SK-N-SH (cell line): ENCODE measurements at regions not wholly inside any gene's neighbourhood (a gene's known extent, or its start where the extent isn't known, plus 50 kb on each side); places are given as distances from the start of the nearest gene placed in this dataset.

Experiments used
- CTCF ChIA-PET: fragments of 300-600, 350-600 bp; formaldehyde crosslinking; extraction: SDS; loops from one replicate; lab custom pipeline; 2021; lab: Yijun Ruan, JAX
- POLR2A ChIA-PET: fragments of 350-600 bp; sonication (Branson Sonifier 250); formaldehyde crosslinking; extraction: SDS; loops from one replicate; lab custom pipeline; 2020; ENCODE audit warnings: antibody characterized with exemption, inconsistent platforms; lab: Yijun Ruan, JAX
- DNase-seq: peaks from one replicate; pipeline ENCODE4 v3.0.0; 2012
- H2AFZ ChIP-seq: fragments of 200-600 bp; sonication (generic); 2 replicates; pipeline ENCODE4 v1.8.1; 2016; ENCODE audit warnings: antibody characterized with exemption, mild to moderate bottlenecking, low read depth
- H3F3A ChIP-seq: fragments of 200-600 bp; sonication (generic); replicated peaks from 2 replicates; pipeline ENCODE3; 2016; ENCODE audit warnings: antibody characterized with exemption, mild to moderate bottlenecking; ENCODE audit not compliant: insufficient read depth
- H3K27ac ChIP-seq, 2 experiments: fragments of 200-500 bp in 1 of 2; fragments of 200-600 bp in 1 of 2; sonication (Bioruptor generic) in 1 of 2; sonication (generic), shearing (Covaris generic) in 1 of 2; 2 replicates each; pipeline versions ENCODE4 v1.5.1 to v1.6.1; 2014 to 2016; ENCODE audit warnings: low read depth in 2 of 2, inconsistent platforms in 1 of 2, low read length in 1 of 2, mild to moderate bottlenecking in 1 of 2, mixed read lengths in 1 of 2
- H3K27me3 ChIP-seq: fragments of 200-600 bp; sonication (generic), shearing (Covaris generic); 2 replicates; pipeline ENCODE4 v1.6.1; 2016; ENCODE audit warnings: mixed run types; ENCODE audit not compliant: insufficient read depth
- H3K36me3 ChIP-seq, 2 experiments: fragments of 200-500 bp in 1 of 2; fragments of 200-600 bp in 1 of 2; sonication (Bioruptor generic) in 1 of 2; sonication (generic) in 1 of 2; replicated peaks in 1 of 2; 2 replicates each; pipeline versions ENCODE3 to v1.5.1; 2014 to 2016; ENCODE audit warnings: low read length in 1 of 2, mild to moderate bottlenecking in 1 of 2; ENCODE audit not compliant: insufficient read depth in 2 of 2, control insufficient read depth in 1 of 2
- H3K4me1 ChIP-seq, 2 experiments: fragments of 200-500 bp in 1 of 2; fragments of 200-600 bp in 1 of 2; sonication (Bioruptor generic) in 1 of 2; sonication (generic), shearing (Covaris generic) in 1 of 2; 2 replicates each; pipeline versions ENCODE4 v1.5.1 to v1.6.1; 2014 to 2016; ENCODE audit warnings: low read depth in 1 of 2, low read length in 1 of 2, mixed run types in 1 of 2; ENCODE audit not compliant: insufficient read depth in 2 of 2, control insufficient read depth in 1 of 2
- H3K4me2 ChIP-seq: fragments of 200-600 bp; sonication (generic), shearing (Covaris generic); 2 replicates; pipeline ENCODE4 v1.6.1; 2017; ENCODE audit warnings: mixed run types
- H3K4me3 ChIP-seq, 2 experiments: fragments of 200-500 bp in 1 of 2; fragments of 200-600 bp in 1 of 2; sonication (Bioruptor generic) in 1 of 2; sonication (generic), shearing (Covaris generic) in 1 of 2; 2 replicates each; pipeline versions ENCODE4 v1.5.1 to v1.8.1; 2014 to 2016; ENCODE audit warnings: low read depth in 2 of 2, inconsistent platforms in 1 of 2, low read length in 1 of 2, mild to moderate bottlenecking in 1 of 2, mixed read lengths in 1 of 2, moderate library complexity in 1 of 2
- H3K79me2 ChIP-seq: fragments of 200-600 bp; sonication (generic); 2 replicates; pipeline ENCODE4 v1.8.1; 2017; ENCODE audit warnings: mild to moderate bottlenecking; ENCODE audit not compliant: insufficient read depth
- H3K9ac ChIP-seq: fragments of 200-600 bp; sonication (generic); 2 replicates; pipeline ENCODE4 v1.6.1; 2017; ENCODE audit warnings: mixed run types
- H3K9me2 ChIP-seq: fragments of 200-600 bp; sonication (generic); 2 replicates; pipeline ENCODE4 v1.6.1; 2017; ENCODE audit warnings: mixed run types
- H3K9me3 ChIP-seq: fragments of 200-600 bp; sonication (generic); 2 replicates; pipeline ENCODE4 v1.6.1; 2017; ENCODE audit warnings: mixed run types, mild to moderate bottlenecking, moderate library complexity
- H4K20me1 ChIP-seq: fragments of 200-600 bp; sonication (generic); 2 replicates; pipeline ENCODE4 v1.6.1; 2017; ENCODE audit warnings: mild to moderate bottlenecking, mixed run types; ENCODE audit not compliant: insufficient read depth
- CHD2 ChIP-seq: fragments of 150-350 bp; IDR thresholded peaks from 2 replicates; pipeline ENCODE4 v1.6.1; 2018; ENCODE audit warnings: low read length; ENCODE audit not compliant: partially characterized antibody
- EP300 ChIP-seq, 2 experiments: IDR thresholded peaks; 2 replicates each; pipeline versions ENCODE4 v1.4.0 to v1.6.1; 2012; ENCODE audit warnings: borderline replicate concordance in 1 of 2, low read depth in 1 of 2, low read length in 1 of 2
- FOXJ3 ChIP-seq: sonication (generic); formaldehyde crosslinking; IDR thresholded peaks from 2 replicates; pipeline ENCODE4 v1.5.1; 2020; ENCODE audit warnings: mild to moderate bottlenecking, missing genetic modification reagents
- FOXM1 ChIP-seq: IDR thresholded peaks from 2 replicates; pipeline ENCODE4 v1.4.0; 2012; ENCODE audit warnings: low read depth, mild to moderate bottlenecking
- GABPA ChIP-seq: IDR thresholded peaks from 2 replicates; pipeline ENCODE4 v1.4.0; 2012; ENCODE audit warnings: low read depth, mild to moderate bottlenecking
- JUND ChIP-seq: IDR thresholded peaks from 2 replicates; pipeline ENCODE4 v1.4.0; 2012
- MEF2A ChIP-seq: IDR thresholded peaks from 2 replicates; pipeline ENCODE4 v1.4.0; 2012; ENCODE audit warnings: low read depth, borderline replicate concordance
- MXI1 ChIP-seq: IDR thresholded peaks from 2 replicates; pipeline ENCODE4 v1.6.1; 2012; ENCODE audit warnings: mild to moderate bottlenecking, low read depth, low read length, improper control_type of control experiment
- NRF1 ChIP-seq: IDR thresholded peaks from 2 replicates; pipeline ENCODE4 v1.6.1; 2012; ENCODE audit warnings: low read depth, mild to moderate bottlenecking, low read length
- POLR2AphosphoS5 ChIP-seq: IDR thresholded peaks from 2 replicates; pipeline ENCODE4 v1.6.1; 2012; ENCODE audit warnings: low read depth, low read length
- RXRA ChIP-seq: IDR thresholded peaks from 2 replicates; pipeline ENCODE4 v1.4.0; 2012; ENCODE audit warnings: low read depth, mild to moderate bottlenecking, borderline replicate concordance
- SMC3 ChIP-seq: IDR thresholded peaks from 2 replicates; pipeline ENCODE4 v1.6.1; 2012; ENCODE audit warnings: low read depth, low read length, improper control_type of control experiment
- TEAD4 ChIP-seq: IDR thresholded peaks from 2 replicates; pipeline ENCODE4 v1.4.0; 2012; ENCODE audit warnings: mild to moderate bottlenecking, borderline replicate concordance; ENCODE audit not compliant: insufficient read depth
- WGBS: methylation state at CpG from one replicate; pipeline ENCODE4 v1.1.6; 2017; ENCODE audit warnings: low lambda C conversion rate; 5-methylcytosine and 5-hydroxymethylcytosine counted together
- TF ChIP-seq, protein P1 (sequence below): fragments of 150-350 bp; IDR thresholded peaks from 2 replicates; pipeline ENCODE4 v1.6.1; 2016; ENCODE audit warnings: mild to moderate bottlenecking, low read depth, low read length
- TF ChIP-seq, protein P2 (sequence below): IDR thresholded peaks from 2 replicates; pipeline ENCODE4 v1.6.1; 2012; ENCODE audit warnings: mild to moderate bottlenecking, low read depth, low read length, moderate library complexity
- TF ChIP-seq, protein P3 (sequence below): IDR thresholded peaks from 2 replicates; pipeline ENCODE4 v1.4.0; 2012; ENCODE audit warnings: low read depth
- TF ChIP-seq, protein P4 (sequence below): fragments of 200-600 bp; sonication (generic); IDR thresholded peaks from 2 replicates; pipeline ENCODE4 v1.6.1; 2017; ENCODE audit warnings: antibody characterized with exemption, mild to moderate bottlenecking, moderate library complexity
- TF ChIP-seq, protein P5 (sequence below): IDR thresholded peaks from 2 replicates; pipeline ENCODE4; 2012
- TF ChIP-seq, protein P6 (sequence below): IDR thresholded peaks from 2 replicates; pipeline ENCODE4 v1.4.0; 2012; ENCODE audit warnings: low read depth, borderline replicate concordance

DNA sequence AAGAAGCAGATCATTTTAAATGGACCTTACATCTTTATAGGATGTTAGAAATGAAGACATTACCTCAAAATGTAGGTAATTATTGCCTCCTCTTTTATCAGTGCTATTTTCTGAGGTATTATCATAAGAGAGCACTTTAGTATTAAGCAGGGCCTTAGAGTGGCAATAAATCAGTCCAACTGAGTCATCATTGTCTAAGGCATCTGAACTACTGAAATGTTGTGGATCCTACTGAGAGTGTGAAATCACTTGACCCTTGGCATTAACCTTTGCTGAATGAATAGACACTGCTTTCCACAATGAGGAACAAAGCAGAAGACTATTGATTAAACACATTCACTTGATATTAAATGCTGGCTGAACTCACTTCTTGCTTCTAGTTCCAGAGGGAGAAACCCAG is 224.6 kb upstream of the ARRDC3 start:
- no peak overlapping the region for H3K4me3 ChIP-seq
- H3K79me2 ChIP-seq = no peaks in the 10 kb centered on the region
- no peak overlapping the region for H2AFZ ChIP-seq
- H3K9ac ChIP-seq = no peak overlapping the region
- ChIA-PET CTCF (no interaction called here), POLR2A (no interaction called here)
- no peaks in the 10 kb centered on the region for H3K27me3 ChIP-seq
- H3F3A ChIP-seq = no peaks in the 10 kb centered on the region
- H4K20me1 ChIP-seq = no peaks in the 10 kb centered on the region
- no peaks in the 10 kb centered on the region for H3K9me2 ChIP-seq
- no peak overlapping the region for H3K4me2 ChIP-seq
- no peak for TF ChIP-seq MEF2A
- TF ChIP-seq, protein P1, sequence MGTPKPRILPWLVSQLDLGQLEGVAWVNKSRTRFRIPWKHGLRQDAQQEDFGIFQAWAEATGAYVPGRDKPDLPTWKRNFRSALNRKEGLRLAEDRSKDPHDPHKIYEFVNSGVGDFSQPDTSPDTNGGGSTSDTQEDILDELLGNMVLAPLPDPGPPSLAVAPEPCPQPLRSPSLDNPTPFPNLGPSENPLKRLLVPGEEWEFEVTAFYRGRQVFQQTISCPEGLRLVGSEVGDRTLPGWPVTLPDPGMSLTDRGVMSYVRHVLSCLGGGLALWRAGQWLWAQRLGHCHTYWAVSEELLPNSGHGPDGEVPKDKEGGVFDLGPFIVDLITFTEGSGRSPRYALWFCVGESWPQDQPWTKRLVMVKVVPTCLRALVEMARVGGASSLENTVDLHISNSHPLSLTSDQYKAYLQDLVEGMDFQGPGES = no peak
- no peak for TF ChIP-seq GABPA
- TF ChIP-seq POLR2AphosphoS5 = no peak
- TF ChIP-seq, protein P2, sequence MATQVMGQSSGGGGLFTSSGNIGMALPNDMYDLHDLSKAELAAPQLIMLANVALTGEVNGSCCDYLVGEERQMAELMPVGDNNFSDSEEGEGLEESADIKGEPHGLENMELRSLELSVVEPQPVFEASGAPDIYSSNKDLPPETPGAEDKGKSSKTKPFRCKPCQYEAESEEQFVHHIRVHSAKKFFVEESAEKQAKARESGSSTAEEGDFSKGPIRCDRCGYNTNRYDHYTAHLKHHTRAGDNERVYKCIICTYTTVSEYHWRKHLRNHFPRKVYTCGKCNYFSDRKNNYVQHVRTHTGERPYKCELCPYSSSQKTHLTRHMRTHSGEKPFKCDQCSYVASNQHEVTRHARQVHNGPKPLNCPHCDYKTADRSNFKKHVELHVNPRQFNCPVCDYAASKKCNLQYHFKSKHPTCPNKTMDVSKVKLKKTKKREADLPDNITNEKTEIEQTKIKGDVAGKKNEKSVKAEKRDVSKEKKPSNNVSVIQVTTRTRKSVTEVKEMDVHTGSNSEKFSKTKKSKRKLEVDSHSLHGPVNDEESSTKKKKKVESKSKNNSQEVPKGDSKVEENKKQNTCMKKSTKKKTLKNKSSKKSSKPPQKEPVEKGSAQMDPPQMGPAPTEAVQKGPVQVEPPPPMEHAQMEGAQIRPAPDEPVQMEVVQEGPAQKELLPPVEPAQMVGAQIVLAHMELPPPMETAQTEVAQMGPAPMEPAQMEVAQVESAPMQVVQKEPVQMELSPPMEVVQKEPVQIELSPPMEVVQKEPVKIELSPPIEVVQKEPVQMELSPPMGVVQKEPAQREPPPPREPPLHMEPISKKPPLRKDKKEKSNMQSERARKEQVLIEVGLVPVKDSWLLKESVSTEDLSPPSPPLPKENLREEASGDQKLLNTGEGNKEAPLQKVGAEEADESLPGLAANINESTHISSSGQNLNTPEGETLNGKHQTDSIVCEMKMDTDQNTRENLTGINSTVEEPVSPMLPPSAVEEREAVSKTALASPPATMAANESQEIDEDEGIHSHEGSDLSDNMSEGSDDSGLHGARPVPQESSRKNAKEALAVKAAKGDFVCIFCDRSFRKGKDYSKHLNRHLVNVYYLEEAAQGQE = no peak
- no peak for TF ChIP-seq FOXJ3 (CRISPR knock-in tag)
- TF ChIP-seq CHD2 = no peak
- TF ChIP-seq JUND = no peak
- TF ChIP-seq NRF1 = no peak
- TF ChIP-seq EP300 (IDR thresholded peaks at IDR 0.05; ENCODE audit: borderline replicate concordance in 1 of 2, low read depth in 1 of 2, low read length in 1 of 2) = no peak
- TF ChIP-seq FOXM1 = no peak
- no peak for TF ChIP-seq RXRA
- TF ChIP-seq, protein P3, sequence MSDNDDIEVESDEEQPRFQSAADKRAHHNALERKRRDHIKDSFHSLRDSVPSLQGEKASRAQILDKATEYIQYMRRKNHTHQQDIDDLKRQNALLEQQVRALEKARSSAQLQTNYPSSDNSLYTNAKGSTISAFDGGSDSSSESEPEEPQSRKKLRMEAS = no peak
- TF ChIP-seq, all 33 proteins: peak for 0
- no peaks in the 10 kb centered on the region for H3K4me1 ChIP-seq
- H3K9me3 ChIP-seq = no peaks in the 10 kb centered on the region
- H3K36me3 ChIP-seq = no peaks in the 10 kb centered on the region
- no peak overlapping the region for H3K27ac ChIP-seq
- no peak for DNase-seq

DNA sequence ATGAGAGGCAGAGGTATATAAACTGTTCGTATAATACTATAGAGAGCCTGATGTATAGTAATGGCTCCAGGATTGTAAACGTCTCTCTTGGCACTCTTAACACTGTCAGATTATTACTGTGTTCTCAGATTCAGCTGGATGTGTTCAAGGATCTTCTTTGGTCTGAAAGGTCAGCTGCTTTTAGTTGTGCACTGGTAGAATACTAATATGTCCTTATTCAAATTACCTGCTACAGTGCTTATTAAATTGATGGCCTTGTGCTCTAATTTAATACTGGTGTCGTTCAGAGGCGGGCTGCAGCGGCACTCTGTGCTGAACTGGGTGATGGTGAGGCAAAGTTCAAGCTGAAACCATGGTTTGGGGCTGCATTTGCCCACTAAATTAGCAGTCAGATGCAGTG is 216.7 kb upstream of the ARRDC3 start:
- no peaks in the 10 kb centered on the region for H3K79me2 ChIP-seq
- no peaks in the 10 kb centered on the region for H3K27me3 ChIP-seq
- no peak overlapping the region for H3K9ac ChIP-seq
- peaks cover 0 to 2% of the 10 kb centered on the region in 2 experiments; a peak in 1 of 4 replicates for H3K4me1 ChIP-seq
- H3K9me3 ChIP-seq = no peaks in the 10 kb centered on the region
- no peak overlapping the region for H2AFZ ChIP-seq
- H3F3A ChIP-seq = no peaks in the 10 kb centered on the region
- H4K20me1 ChIP-seq = no peaks in the 10 kb centered on the region
- no peak for DNase-seq
- H3K9me2 ChIP-seq = 0 out of 2 replicates have a peak, but pooled peaks cover 2% of the 10 kb centered on the region
- H3K36me3 ChIP-seq = no peaks in the 10 kb centered on the region
- no peak overlapping the region for H3K4me3 ChIP-seq
- no peak overlapping the region for H3K4me2 ChIP-seq
- CTCF ChIA-PET = interaction anchor here (0.7 kb wide), 1 partner anchor 50 kb away, joined by 4 read pairs; no protein-coding TSS in a partner anchor
- WGBS = 75% methylated on average over 5 of the region's 5 CpGs
- POLR2A ChIA-PET = no interaction called here
- H3K27ac ChIP-seq = no peak overlapping the region
- no peak for TF ChIP-seq MXI1
- no peak for TF ChIP-seq FOXJ3 (CRISPR knock-in tag)
- TF ChIP-seq, protein P4, sequence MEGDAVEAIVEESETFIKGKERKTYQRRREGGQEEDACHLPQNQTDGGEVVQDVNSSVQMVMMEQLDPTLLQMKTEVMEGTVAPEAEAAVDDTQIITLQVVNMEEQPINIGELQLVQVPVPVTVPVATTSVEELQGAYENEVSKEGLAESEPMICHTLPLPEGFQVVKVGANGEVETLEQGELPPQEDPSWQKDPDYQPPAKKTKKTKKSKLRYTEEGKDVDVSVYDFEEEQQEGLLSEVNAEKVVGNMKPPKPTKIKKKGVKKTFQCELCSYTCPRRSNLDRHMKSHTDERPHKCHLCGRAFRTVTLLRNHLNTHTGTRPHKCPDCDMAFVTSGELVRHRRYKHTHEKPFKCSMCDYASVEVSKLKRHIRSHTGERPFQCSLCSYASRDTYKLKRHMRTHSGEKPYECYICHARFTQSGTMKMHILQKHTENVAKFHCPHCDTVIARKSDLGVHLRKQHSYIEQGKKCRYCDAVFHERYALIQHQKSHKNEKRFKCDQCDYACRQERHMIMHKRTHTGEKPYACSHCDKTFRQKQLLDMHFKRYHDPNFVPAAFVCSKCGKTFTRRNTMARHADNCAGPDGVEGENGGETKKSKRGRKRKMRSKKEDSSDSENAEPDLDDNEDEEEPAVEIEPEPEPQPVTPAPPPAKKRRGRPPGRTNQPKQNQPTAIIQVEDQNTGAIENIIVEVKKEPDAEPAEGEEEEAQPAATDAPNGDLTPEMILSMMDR = no peak
- TF ChIP-seq, protein P5, sequence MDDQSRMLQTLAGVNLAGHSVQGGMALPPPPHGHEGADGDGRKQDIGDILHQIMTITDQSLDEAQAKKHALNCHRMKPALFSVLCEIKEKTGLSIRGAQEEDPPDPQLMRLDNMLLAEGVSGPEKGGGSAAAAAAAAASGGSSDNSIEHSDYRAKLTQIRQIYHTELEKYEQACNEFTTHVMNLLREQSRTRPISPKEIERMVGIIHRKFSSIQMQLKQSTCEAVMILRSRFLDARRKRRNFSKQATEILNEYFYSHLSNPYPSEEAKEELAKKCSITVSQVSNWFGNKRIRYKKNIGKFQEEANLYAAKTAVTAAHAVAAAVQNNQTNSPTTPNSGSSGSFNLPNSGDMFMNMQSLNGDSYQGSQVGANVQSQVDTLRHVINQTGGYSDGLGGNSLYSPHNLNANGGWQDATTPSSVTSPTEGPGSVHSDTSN = no peak
- TF ChIP-seq SMC3 = no peak
- TF ChIP-seq TEAD4 = no peak
- TF ChIP-seq, protein P1 = no peak
- TF ChIP-seq, protein P6, sequence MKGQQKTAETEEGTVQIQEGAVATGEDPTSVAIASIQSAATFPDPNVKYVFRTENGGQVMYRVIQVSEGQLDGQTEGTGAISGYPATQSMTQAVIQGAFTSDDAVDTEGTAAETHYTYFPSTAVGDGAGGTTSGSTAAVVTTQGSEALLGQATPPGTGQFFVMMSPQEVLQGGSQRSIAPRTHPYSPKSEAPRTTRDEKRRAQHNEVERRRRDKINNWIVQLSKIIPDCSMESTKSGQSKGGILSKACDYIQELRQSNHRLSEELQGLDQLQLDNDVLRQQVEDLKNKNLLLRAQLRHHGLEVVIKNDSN = no peak
